ENCODE measurements at regions not wholly inside any gene's neighbourhood (a gene's known extent, or its start where the extent isn't known, plus 50 kb on each side); places are given as distances from the start of the nearest gene placed in this dataset.
"Not testable (repeated sequence)": the region's sequence is repeated elsewhere in the genome, so short reads cannot be mapped to it uniquely, and the experiment has no call there.

GRCh38 chr2:111430817-111431661, 310.3 kb downstream of the BCL2L11 start:
- DNase-seq (ENCODE audit: low spot score); in situ Hi-C loops (cut with HindIII; ENCODE audit: low sequenced_read_pairs): not testable (repeated sequence)

- DNase-seq (ENCODE audit: low spot score); in situ Hi-C loops (cut with HindIII; ENCODE audit: low sequenced_read_pairs): not testable (repeated sequence)
Measured at GRCh38 chr2:111432423-111432822, 311.7 kb downstream of the BCL2L11 start.

- in situ Hi-C loops (cut with HindIII; ENCODE audit: low sequenced_read_pairs); DNase-seq (ENCODE audit: low spot score): not testable (repeated sequence)
Measured at GRCh38 chr2:111432916-111433499, 312.3 kb downstream of the BCL2L11 start.

- DNase-seq (ENCODE audit: low spot score); in situ Hi-C loops (cut with HindIII; ENCODE audit: low sequenced_read_pairs): not testable (repeated sequence)
Measured at GRCh38 chr2:111433892-111434607, 313.3 kb downstream of the BCL2L11 start.

GRCh38 chr2:111434608-111434939, 313.9 kb downstream of the BCL2L11 start:
- DNase-seq (ENCODE audit: low spot score); in situ Hi-C loops (cut with HindIII; ENCODE audit: low sequenced_read_pairs): not testable (repeated sequence)

GRCh38 chr2:111435553-111436310, 315.0 kb downstream of the BCL2L11 start:
- in situ Hi-C loops (cut with HindIII; ENCODE audit: low sequenced_read_pairs); DNase-seq (ENCODE audit: low spot score): not testable (repeated sequence)

GRCh38 chr2:111436411-111436810, 315.7 kb downstream of the BCL2L11 start:
- in situ Hi-C loops (cut with HindIII; ENCODE audit: low sequenced_read_pairs); DNase-seq (ENCODE audit: low spot score): not testable (repeated sequence)

GRCh38 chr2:111437288-111437990, 316.7 kb downstream of the BCL2L11 start:
- in situ Hi-C loops (cut with HindIII; ENCODE audit: low sequenced_read_pairs) = not testable (repeated sequence)

GRCh38 chr2:111438161-111438560, 317.4 kb downstream of the BCL2L11 start:
- DNase-seq (ENCODE audit: low spot score); in situ Hi-C loops (cut with HindIII; ENCODE audit: low sequenced_read_pairs): not testable (repeated sequence)

More at GRCh38 chr2:111437288-111437990, 316.7 kb downstream of the BCL2L11 start:
- DNase-seq (ENCODE audit: low spot score) = not testable (repeated sequence)

- DNase-seq (ENCODE audit: low spot score); in situ Hi-C loops (cut with HindIII; ENCODE audit: low sequenced_read_pairs): not testable (repeated sequence)
Measured at GRCh38 chr2:111439237-111439636, 318.5 kb downstream of the BCL2L11 start.

GRCh38 chr2:111441614-111442013, 320.9 kb downstream of the BCL2L11 start:
- in situ Hi-C loops (cut with HindIII; ENCODE audit: low sequenced_read_pairs) = not testable (repeated sequence)

GRCh38 chr2:111442767-111443454, 322.2 kb downstream of the BCL2L11 start:
- DNase-seq (ENCODE audit: low spot score); in situ Hi-C loops (cut with HindIII; ENCODE audit: low sequenced_read_pairs): not testable (repeated sequence)

More at GRCh38 chr2:111441614-111442013, 320.9 kb downstream of the BCL2L11 start:
- not testable (repeated sequence) for DNase-seq (ENCODE audit: low spot score)

- in situ Hi-C loops (cut with HindIII; ENCODE audit: low sequenced_read_pairs) = not testable (repeated sequence)
Measured at GRCh38 chr2:111444516-111444915, 323.8 kb downstream of the BCL2L11 start.

GRCh38 chr2:111445191-111445929, 324.6 kb downstream of the BCL2L11 start:
- DNase-seq (ENCODE audit: low spot score); in situ Hi-C loops (cut with HindIII; ENCODE audit: low sequenced_read_pairs): not testable (repeated sequence)

More at GRCh38 chr2:111444516-111444915, 323.8 kb downstream of the BCL2L11 start:
- DNase-seq (ENCODE audit: low spot score) = not testable (repeated sequence)

GRCh38 chr2:111445941-111446340, 325.2 kb downstream of the BCL2L11 start:
- DNase-seq (ENCODE audit: low spot score); in situ Hi-C loops (cut with HindIII; ENCODE audit: low sequenced_read_pairs): not testable (repeated sequence)

GRCh38 chr2:111447482-111447881, 326.8 kb downstream of the BCL2L11 start:
- DNase-seq (ENCODE audit: low spot score); in situ Hi-C loops (cut with HindIII; ENCODE audit: low sequenced_read_pairs): not testable (repeated sequence)

GRCh38 chr2:111448796-111449195, 328.1 kb downstream of the BCL2L11 start:
- DNase-seq (ENCODE audit: low spot score); in situ Hi-C loops (cut with HindIII; ENCODE audit: low sequenced_read_pairs): not testable (repeated sequence)

All from G401 (cell line).